Right hindlimb (tissue), 1 donor: ENCODE measurements at regions not wholly inside any gene's neighbourhood (a gene's known extent, or its start where the extent isn't known, plus 50 kb on each side); places are given as distances from the start of the nearest gene placed in this dataset.
"Not testable (repeated sequence)": the region's sequence is repeated elsewhere in the genome, so short reads cannot be mapped to it uniquely, and the experiment has no call there.

Source experiments
- DNase-seq: peaks from one replicate; pipeline ENCODE4 v3.0.0-alpha.2; 2018

- DNase-seq: no peak
Observed at GRCh38 chr5:3481175-3481574, 114.5 kb upstream of the IRX1 start.

- no peak for DNase-seq
Observed at GRCh38 chr5:3475674-3476073, 120.0 kb upstream of the IRX1 start.

- DNase-seq: no peak
Observed at GRCh38 chr5:3466392-3466791, 129.2 kb upstream of the IRX1 start.

GRCh38 chr5:3460416-3460815, 135.2 kb upstream of the IRX1 start:
- DNase-seq: no peak

- no peak for DNase-seq
Observed at GRCh38 chr5:3456121-3456681, 139.4 kb upstream of the IRX1 start.

GRCh38 chr5:3454028-3454427, 141.6 kb upstream of the IRX1 start:
- DNase-seq: not testable (repeated sequence)

GRCh38 chr5:3452622-3453021, 143.0 kb upstream of the IRX1 start:
- DNase-seq: no peak

- DNase-seq: no peak
Observed at GRCh38 chr5:3451961-3452360, 143.7 kb upstream of the IRX1 start.

GRCh38 chr5:3449481-3449880, 146.2 kb upstream of the IRX1 start:
- DNase-seq: no peak

GRCh38 chr5:3446410-3446809, 149.2 kb upstream of the IRX1 start:
- DNase-seq: no peak

- not testable (repeated sequence) for DNase-seq
Observed at GRCh38 chr5:3445517-3445916, 150.1 kb upstream of the IRX1 start.

- no peak for DNase-seq
Observed at GRCh38 chr5:3432135-3432534, 163.5 kb upstream of the IRX1 start.

GRCh38 chr5:3430691-3431090, 164.9 kb upstream of the IRX1 start:
- DNase-seq: no peak

GRCh38 chr5:3429962-3430361, 165.7 kb upstream of the IRX1 start:
- DNase-seq: no peak

GRCh38 chr5:3428334-3428733, 167.3 kb upstream of the IRX1 start:
- peak; percentile 26 for DNase-seq

GRCh38 chr5:3424946-3425345, 170.7 kb upstream of the IRX1 start:
- no peak for DNase-seq

GRCh38 chr5:3417376-3417943, 178.2 kb upstream of the IRX1 start:
- no peak for DNase-seq

GRCh38 chr5:3414371-3414770, 181.3 kb upstream of the IRX1 start:
- no peak for DNase-seq

GRCh38 chr5:3412146-3412545, 183.5 kb upstream of the IRX1 start:
- DNase-seq: no peak

- DNase-seq: no peak
Observed at GRCh38 chr5:3411363-3411762, 184.3 kb upstream of the IRX1 start.

GRCh38 chr5:3401635-3402034, 194.0 kb upstream of the IRX1 start:
- DNase-seq: no peak

- DNase-seq: no peak
Observed at GRCh38 chr5:3400659-3401058, 195.0 kb upstream of the IRX1 start.

GRCh38 chr5:3394891-3395599, 200.6 kb upstream of the IRX1 start:
- DNase-seq: no peak

- no peak for DNase-seq
Observed at GRCh38 chr5:3393920-3394597, 201.6 kb upstream of the IRX1 start.
